IMR-90 (cell line): ENCODE measurements at regions not wholly inside any gene's neighbourhood (a gene's known extent, or its start where the extent isn't known, plus 50 kb on each side); places are given as distances from the start of the nearest gene placed in this dataset.
A peak's percentile ranks its signal among the peaks of the same experiment; 100 is the strongest.

Experiments
- ATAC-seq: fragments of 200-7000 bp; cut with Tn5 transposase; 2 replicates; pipeline ENCODE4 v1.9.1; 2020; ENCODE audit warnings: low read depth, mild to moderate bottlenecking, moderate library complexity
- BruUV-seq: library from RNA; stranded (reverse); fragments of 400-500 nt; replicated peaks from 2 replicates; lab custom pipeline; 2021; lab: Mats Ljungman, UMichigan
- CTCF ChIA-PET: fragments of 300-600 bp; formaldehyde crosslinking; extraction: SDS; loops from one replicate; lab custom pipeline; 2021; ENCODE audit warnings: antibody characterized with exemption; lab: Yijun Ruan, JAX
- POLR2A ChIA-PET: fragments of 300-600 bp; sonication (Branson Sonifier 250); formaldehyde crosslinking; loops from one replicate; lab custom pipeline; 2022; ENCODE audit warnings: antibody characterized with exemption; ENCODE audit not compliant: unreplicated experiment; lab: Charles Lee
- DNase-seq: peaks from one replicate; pipeline ENCODE4 v3.0.0; 2013
- H2AFZ ChIP-seq: replicated peaks from 2 replicates; pipeline ENCODE3; 2013; ENCODE audit warnings: low read length, mild to moderate bottlenecking; ENCODE audit not compliant: poor library complexity
- H2AK5ac ChIP-seq: 2 replicates; pipeline ENCODE4 v1.6.1; 2013; ENCODE audit warnings: low read depth, low read length, inconsistent platforms
- H2AK9ac ChIP-seq: replicated peaks from 2 replicates; pipeline ENCODE3; 2013; ENCODE audit warnings: mild to moderate bottlenecking, low read depth, low read length, moderate library complexity; ENCODE audit not compliant: poor library complexity
- H2BK120ac ChIP-seq: 2 replicates; pipeline ENCODE4 v1.6.1; 2013; ENCODE audit warnings: low read depth, low read length, inconsistent platforms
- H2BK15ac ChIP-seq: 3 replicates; pipeline ENCODE4 v1.6.1; 2013; ENCODE audit warnings: low read depth, low read length, inconsistent platforms
- H2BK20ac ChIP-seq: 2 replicates; pipeline ENCODE4 v1.6.1; 2013; ENCODE audit warnings: low read depth, mild to moderate bottlenecking, inconsistent platforms, low read length, moderate library complexity
- H2BK5ac ChIP-seq: 2 replicates; pipeline ENCODE4 v1.6.1; 2013; ENCODE audit warnings: mild to moderate bottlenecking, low read depth, low read length, inconsistent platforms; ENCODE audit not compliant: poor library complexity, severe bottlenecking
- H3K14ac ChIP-seq: replicated peaks from 2 replicates; pipeline ENCODE4 v1.6.1; 2013; ENCODE audit warnings: low read depth, low read length, inconsistent platforms
- H3K18ac ChIP-seq: 2 replicates; pipeline ENCODE4 v1.6.1; 2013; ENCODE audit warnings: low read depth, low read length, control low read depth
- H3K23ac ChIP-seq: 2 replicates; pipeline ENCODE4 v1.6.1; 2013; ENCODE audit warnings: low read depth, low read length, inconsistent platforms
- H3K27ac ChIP-seq: 2 replicates; pipeline ENCODE4 v1.5.1; 2013; ENCODE audit warnings: mild to moderate bottlenecking, control low read depth, low read length; ENCODE audit not compliant: insufficient read depth
- H3K27me3 ChIP-seq: 2 replicates; pipeline ENCODE4 v1.6.1; 2013; ENCODE audit warnings: low read length; ENCODE audit not compliant: control insufficient read depth, insufficient read depth
- H3K36me3 ChIP-seq: 2 replicates; pipeline ENCODE4 v1.6.1; 2013; ENCODE audit warnings: low read length, mixed read lengths; ENCODE audit not compliant: control insufficient read depth, insufficient read depth
- H3K4ac ChIP-seq: 2 replicates; pipeline ENCODE4 v1.6.1; 2013; ENCODE audit warnings: low read depth, low read length, inconsistent platforms
- H3K4me1 ChIP-seq: 2 replicates; pipeline ENCODE4 v1.6.1; 2013; ENCODE audit warnings: low read length, mixed read lengths; ENCODE audit not compliant: control insufficient read depth, insufficient read depth
- H3K4me2 ChIP-seq: 2 replicates; pipeline ENCODE4 v1.6.1; 2013; ENCODE audit warnings: low read depth, mild to moderate bottlenecking, control low read depth, low read length, moderate library complexity
- H3K4me3 ChIP-seq: 2 replicates; pipeline ENCODE4 v1.5.1; 2013; ENCODE audit warnings: low read depth, mild to moderate bottlenecking, control low read depth, low read length, moderate library complexity; ENCODE audit not compliant: insufficient read depth
- H3K56ac ChIP-seq: 2 replicates; pipeline ENCODE4 v1.6.1; 2013; ENCODE audit warnings: low read length, inconsistent platforms; ENCODE audit not compliant: insufficient read depth; ENCODE audit errors: extremely low read depth
- H3K79me1 ChIP-seq, 2 experiments: 2 replicates each; pipeline ENCODE4 v1.6.1; 2013; ENCODE audit warnings: low read length in 2 of 2, inconsistent platforms in 1 of 2, low read depth in 1 of 2
- H3K9ac ChIP-seq: 2 replicates; pipeline ENCODE4 v1.6.1; 2013; ENCODE audit warnings: low read depth, low read length, control low read depth
- H3K9me1 ChIP-seq: 2 replicates; pipeline ENCODE4 v1.6.1; 2013; ENCODE audit warnings: low read length, inconsistent platforms; ENCODE audit not compliant: insufficient read depth
- H3K9me3 ChIP-seq: 2 replicates; pipeline ENCODE4 v1.6.1; 2013; ENCODE audit warnings: low read length; ENCODE audit not compliant: control insufficient read depth, insufficient read depth
- H4K20me1 ChIP-seq: 2 replicates; pipeline ENCODE4 v1.6.1; 2013; ENCODE audit warnings: low read length, inconsistent platforms; ENCODE audit not compliant: insufficient read depth
- H4K5ac ChIP-seq: 2 replicates; pipeline ENCODE4 v1.6.1; 2013; ENCODE audit warnings: mild to moderate bottlenecking, low read depth, low read length, control low read depth
- H4K8ac ChIP-seq, 2 experiments: 2 replicates each; pipeline ENCODE4 v1.6.1; 2013; ENCODE audit warnings: low read depth in 2 of 2, low read length in 2 of 2, control low read depth in 1 of 2, inconsistent platforms in 1 of 2
- H4K91ac ChIP-seq: 2 replicates; pipeline ENCODE4 v1.6.1; 2013; ENCODE audit warnings: low read depth, low read length, inconsistent platforms; ENCODE audit not compliant: insufficient read depth
- BHLHE40 ChIP-seq: fragments of 150-350 bp; IDR thresholded peaks from 2 replicates; pipeline ENCODE4 v1.6.1; 2016; ENCODE audit warnings: mild to moderate bottlenecking, low read depth, low read length
- NFE2L2 ChIP-seq: fragments of 150-350 bp; IDR thresholded peaks from 2 replicates; pipeline ENCODE4 v1.6.1; 2016; ENCODE audit warnings: low read depth, mild to moderate bottlenecking, low read length
- WGBS, 2 experiments: methylation state at CpG; one replicate each; pipeline versions ENCODE4 v1.1.5 to v1.1.7; 2013; ENCODE audit warnings: missing lambda C conversion rate in 2 of 2; ENCODE audit not compliant: insufficient read length in 1 of 2; ENCODE audit errors: extremely low coverage in 2 of 2; 5-methylcytosine and 5-hydroxymethylcytosine counted together
- dilution Hi-C: fragments of 300-500 bp; cut with HindIII; formaldehyde crosslinking; loops from one replicate; pipeline ENCODE4 v1.14.3; 2018; ENCODE audit warnings: low sequenced_read_pairs; ENCODE audit not compliant: unreplicated experiment
- in situ Hi-C: fragments of 300-500 bp; cut with MboI; formaldehyde crosslinking; loops from 3 replicates; pipeline ENCODE4 v1.14.3; 2019; ENCODE audit warnings: low sequenced_read_pairs, inconsistent platforms, mixed read lengths
- intact Hi-C: fragments of 100-400 bp; cut with micrococcal nuclease; formaldehyde crosslinking; loops from 2 replicates; pipeline ENCODE4 v1.10.0; 2022

DNA sequence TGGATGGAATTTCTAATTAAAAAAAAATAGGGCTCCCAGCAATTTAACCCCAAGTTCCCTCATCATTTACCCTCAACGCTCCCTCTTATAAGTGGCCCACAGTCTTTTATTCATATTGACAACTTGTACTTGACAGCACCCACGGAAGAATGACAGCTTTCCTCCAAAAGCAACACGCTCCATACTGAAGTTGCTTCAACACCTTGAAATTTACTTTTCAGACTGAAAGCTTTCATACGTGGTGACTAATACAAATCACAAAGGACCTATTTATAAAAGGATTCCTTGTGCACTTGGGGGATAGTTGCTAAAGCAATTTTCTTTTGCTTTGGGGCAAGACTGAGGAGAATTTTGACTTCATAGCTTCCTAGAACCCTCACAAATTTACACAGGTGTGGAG, 1629.4 kb upstream of the SEL1L start:
- no peak overlapping the region for H2AK9ac ChIP-seq
- H3K56ac ChIP-seq = no peak overlapping the region
- 0 out of 2 replicates have a peak, but pooled peaks have one; percentile 18 for TF ChIP-seq BHLHE40
- TF ChIP-seq NFE2L2 = no peak
- ATAC-seq = no peak
- 0 out of 4 replicates have a peak overlapping the region, but pooled peaks of 1 of the 2 experiments have one; percentile 6 for H4K8ac ChIP-seq
- H3K79me1 ChIP-seq = no peaks in the 10 kb centered on the region
- WGBS, 2 experiments = 80% methylated on average over 1 of the region's 4 CpGs; no CpG with 5 or more reads in 1 of the 2 experiments
- 0 out of 3 replicates have a peak overlapping the region, but pooled peaks have one; percentile 62 for H2BK15ac ChIP-seq
- H2AFZ ChIP-seq = no peak overlapping the region
- peak overlapping the region; percentile 3; the same call in 1 of the 2 replicates for H3K4ac ChIP-seq
- no peaks in the 10 kb centered on the region for H3K9me3 ChIP-seq
- H3K9me1 ChIP-seq = no peaks in the 10 kb centered on the region
- no peak overlapping the region for H3K23ac ChIP-seq
- ChIA-PET CTCF (no interaction called here), POLR2A (no interaction called here)
- no peak overlapping the region for H3K9ac ChIP-seq
- H3K36me3 ChIP-seq = no peaks in the 10 kb centered on the region
- H3K4me1 ChIP-seq = peaks cover 5% of the 10 kb centered on the region; the same call in 1 of the 2 replicates
- peak overlapping the region; percentile 71; the same call in 1 of the 2 replicates for H4K91ac ChIP-seq
- H4K5ac ChIP-seq = peak overlapping the region; percentile 25; the same call in 1 of the 2 replicates
- H2BK120ac ChIP-seq = peak overlapping the region; percentile 71
- no peaks in the 10 kb centered on the region for H3K27me3 ChIP-seq
- in situ Hi-C loops (no loop called here), dilution Hi-C loops (no loop called here), intact Hi-C loops (no loop called here)
- H3K27ac ChIP-seq = no peak overlapping the region
- H3K18ac ChIP-seq = peak overlapping the region; percentile 92; the same call in 1 of the 2 replicates
- peak; percentile 45 for DNase-seq
- H4K20me1 ChIP-seq = no peaks in the 10 kb centered on the region
- H3K4me3 ChIP-seq = no peak overlapping the region
- H2BK20ac ChIP-seq = peak overlapping the region; percentile 67; the same call in 1 of the 2 replicates
- BruUV-seq = no TSS peak
- peak overlapping the region; percentile 54; the same call in 1 of the 2 replicates for H3K4me2 ChIP-seq
- H2BK5ac ChIP-seq = peak overlapping the region; percentile 73
- no peak overlapping the region for H2AK5ac ChIP-seq
- H3K14ac ChIP-seq = no peak overlapping the region
